Neuronal stem cell (in vitro differentiated cells): ENCODE measurements at regions not wholly inside any gene's neighbourhood (a gene's known extent, or its start where the extent isn't known, plus 50 kb on each side); places are given as distances from the start of the nearest gene placed in this dataset.

Experiments used
- DNase-seq: peaks from one replicate; pipeline ENCODE4 v3.0.0-alpha.2; 2013; ENCODE audit warnings: low spot score
- H2AFZ ChIP-seq: one replicate; pipeline ENCODE4 v1.6.1; 2013; ENCODE audit warnings: mild to moderate bottlenecking, low read length, inconsistent platforms
- H2AK5ac ChIP-seq: 2 replicates; pipeline ENCODE4 v1.6.1; 2013; ENCODE audit warnings: low read depth, mild to moderate bottlenecking, inconsistent platforms, low read length, moderate library complexity, mixed read lengths
- H2BK120ac ChIP-seq: 2 replicates; pipeline ENCODE4 v1.6.1; 2013; ENCODE audit warnings: low read depth, mild to moderate bottlenecking, inconsistent platforms, low read length, moderate library complexity, mixed read lengths
- H2BK12ac ChIP-seq: one replicate; pipeline ENCODE4 v1.6.1; 2013; ENCODE audit warnings: low read length, inconsistent platforms
- H2BK15ac ChIP-seq: 2 replicates; pipeline ENCODE4 v1.6.1; 2013; ENCODE audit warnings: mild to moderate bottlenecking, low read length, inconsistent platforms, mixed read lengths
- H2BK5ac ChIP-seq: one replicate; pipeline ENCODE4 v1.6.1; 2013; ENCODE audit warnings: inconsistent platforms, mild to moderate bottlenecking, low read length, moderate library complexity
- H3K14ac ChIP-seq: one replicate; pipeline ENCODE4 v1.6.1; 2013; ENCODE audit warnings: low read length, inconsistent platforms
- H3K18ac ChIP-seq: 2 replicates; pipeline ENCODE4 v1.6.1; 2013; ENCODE audit warnings: low read length, inconsistent platforms
- H3K23ac ChIP-seq: 2 replicates; pipeline ENCODE4 v1.6.1; 2013; ENCODE audit warnings: low read depth, mild to moderate bottlenecking, mixed read lengths, low read length, inconsistent platforms; ENCODE audit not compliant: poor library complexity
- H3K27ac ChIP-seq: replicated peaks from 3 replicates; pipeline ENCODE4 v1.5.1; 2013; ENCODE audit warnings: low read length, inconsistent platforms
- H3K27me3 ChIP-seq, 3 experiments: 2 replicates each; pipeline ENCODE4 v1.6.1; 2013; ENCODE audit warnings: low read length in 3 of 3, mild to moderate bottlenecking in 2 of 3, inconsistent platforms in 1 of 3, low read depth in 1 of 3, mixed read lengths in 1 of 3, moderate library complexity in 1 of 3; ENCODE audit not compliant: control insufficient read depth in 3 of 3, insufficient read depth in 3 of 3
- H3K36me3 ChIP-seq, 2 donors: replicated peaks in 1 of 2; 2 replicates each; pipeline ENCODE4 v1.6.1; 2013; ENCODE audit warnings: low read length in 2 of 2; ENCODE audit not compliant: control insufficient read depth in 2 of 2, insufficient read depth in 2 of 2
- H3K4ac ChIP-seq: 2 replicates; pipeline ENCODE4 v1.6.1; 2013; ENCODE audit warnings: inconsistent platforms, mild to moderate bottlenecking, low read length, moderate library complexity
- H3K4me1 ChIP-seq, 2 donors: 1 replicate in 1 of 2; 2 replicates in 1 of 2; pipeline ENCODE4 v1.6.1; 2013; ENCODE audit warnings: low read length in 2 of 2, low read depth in 1 of 2; ENCODE audit not compliant: control insufficient read depth in 2 of 2, insufficient read depth in 1 of 2
- H3K4me2 ChIP-seq: one replicate; pipeline ENCODE4 v1.6.1; 2013; ENCODE audit warnings: mild to moderate bottlenecking, low read length, inconsistent platforms; ENCODE audit not compliant: insufficient read depth, poor library complexity, severe bottlenecking
- H3K4me3 ChIP-seq, 2 donors: 2 replicates each; pipeline ENCODE4 v1.5.1; 2013; ENCODE audit warnings: low read length in 2 of 2, mild to moderate bottlenecking in 2 of 2, inconsistent platforms in 1 of 2, moderate library complexity in 1 of 2
- H3K79me1 ChIP-seq: one replicate; pipeline ENCODE4 v1.6.1; 2013; ENCODE audit warnings: low read depth, mild to moderate bottlenecking, inconsistent platforms, low read length, moderate library complexity
- H3K9ac ChIP-seq: one replicate; pipeline ENCODE4 v1.6.1; 2013; ENCODE audit warnings: mild to moderate bottlenecking, low read depth, low read length, inconsistent platforms; ENCODE audit not compliant: poor library complexity
- H3K9me3 ChIP-seq, 2 donors: replicated peaks in 1 of 2; 2 replicates each; pipeline versions ENCODE3 to v1.6.1; 2013; ENCODE audit warnings: low read length in 2 of 2, mild to moderate bottlenecking in 2 of 2, inconsistent platforms in 1 of 2, low read depth in 1 of 2, mixed read lengths in 1 of 2, moderate library complexity in 1 of 2; ENCODE audit not compliant: control insufficient read depth in 2 of 2, insufficient read depth in 1 of 2
- H4K8ac ChIP-seq: one replicate; pipeline ENCODE4 v1.6.1; 2013; ENCODE audit warnings: low read depth, mild to moderate bottlenecking, inconsistent platforms, low read length, moderate library complexity
- H4K91ac ChIP-seq: one replicate; pipeline ENCODE4 v1.6.1; 2013; ENCODE audit warnings: low read length, low read depth, mild to moderate bottlenecking, inconsistent platforms; ENCODE audit not compliant: poor library complexity
- WGBS, 2 donors: extraction: QIAGEN DNeasy Blood & Tissue Kit; methylation state at CpG; one replicate each; pipeline ENCODE4 v1.1.7; 2013; ENCODE audit warnings: missing lambda C conversion rate in 2 of 2, mixed read lengths in 1 of 2; ENCODE audit not compliant: insufficient read length in 2 of 2, insufficient replicate concordance in 1 of 2; ENCODE audit errors: extremely low coverage in 2 of 2; 5-methylcytosine and 5-hydroxymethylcytosine counted together

DNA sequence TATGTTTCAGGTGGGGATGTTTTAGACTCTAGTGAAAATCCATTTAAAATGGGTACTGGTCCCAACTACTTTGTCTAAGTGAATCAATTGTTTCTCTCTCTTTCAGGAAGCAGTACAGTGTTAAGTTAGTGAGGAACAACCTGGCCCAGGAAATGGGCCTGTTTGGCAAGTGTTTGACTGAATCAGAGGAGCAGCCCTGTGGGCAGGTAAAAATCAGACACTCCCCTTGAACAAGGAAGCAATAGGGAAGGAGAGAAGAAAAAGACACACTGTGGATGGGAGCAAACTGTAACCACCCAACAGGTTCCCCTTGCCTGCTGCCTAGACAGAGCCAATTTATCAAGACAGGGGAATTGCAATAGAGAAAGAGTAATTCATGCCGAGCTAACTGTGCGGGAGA lies 245.7 kb downstream of the C11orf87 start:
- no peaks in the 10 kb centered on the region for H3K36me3 ChIP-seq
- H3K4me1 ChIP-seq = no peaks in the 10 kb centered on the region
- no peak overlapping the region for H3K27ac ChIP-seq
- H2AFZ ChIP-seq = no peak overlapping the region
- no peak overlapping the region for H3K18ac ChIP-seq
- no peak overlapping the region for H2BK120ac ChIP-seq
- WGBS, 2 donors = no CpG with 5 or more reads among the region's 2 CpGs
- no peak overlapping the region for H2BK5ac ChIP-seq
- no peak overlapping the region for H3K4ac ChIP-seq
- no peak overlapping the region for H2BK15ac ChIP-seq
- H3K9me3 ChIP-seq = no peaks in the 10 kb centered on the region
- H4K8ac ChIP-seq = no peak overlapping the region
- no peak overlapping the region for H4K91ac ChIP-seq
- DNase-seq = no peak
- no peak overlapping the region for H2AK5ac ChIP-seq
- no peak overlapping the region for H3K4me2 ChIP-seq
- no peak overlapping the region for H2BK12ac ChIP-seq
- no peak overlapping the region for H3K4me3 ChIP-seq
- no peak overlapping the region for H3K9ac ChIP-seq
- H3K14ac ChIP-seq = no peak overlapping the region
- no peaks in the 10 kb centered on the region for H3K27me3 ChIP-seq
- no peaks in the 10 kb centered on the region for H3K79me1 ChIP-seq
- no peak overlapping the region for H3K23ac ChIP-seq

DNA sequence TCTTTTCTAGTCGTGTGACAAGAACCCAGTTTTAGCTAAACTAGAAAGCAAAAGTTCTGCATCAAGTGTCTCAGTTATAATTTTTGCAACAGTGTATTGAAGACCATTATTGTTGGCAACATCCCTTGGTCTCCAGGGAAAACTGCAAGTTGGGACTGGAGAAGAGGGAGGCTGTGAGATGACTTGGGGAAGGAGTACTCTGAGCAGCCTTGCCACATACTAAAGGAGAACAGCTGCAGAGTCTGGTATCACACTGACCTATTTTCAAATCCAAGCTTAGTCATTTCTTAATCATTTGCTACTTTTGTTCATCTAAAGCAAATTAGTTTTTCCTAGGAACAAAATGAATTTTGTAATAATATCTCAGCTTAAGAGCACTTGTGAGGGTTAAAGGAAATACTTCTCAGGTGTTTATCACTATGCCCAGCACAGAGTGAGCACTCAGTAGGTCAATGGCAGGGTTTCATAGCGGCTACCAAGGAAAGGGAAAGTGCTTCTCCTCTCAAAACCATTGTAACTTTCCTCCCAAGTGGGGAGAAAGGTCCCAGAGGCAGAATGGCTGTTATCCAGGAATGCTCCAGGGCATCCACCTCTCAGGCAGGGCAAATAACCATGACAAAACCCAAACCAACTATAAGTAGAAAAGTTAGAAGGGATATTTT lies 247.1 kb downstream of the C11orf87 start:
- Histone ChIP-seq H2AK5ac (no peak overlapping the region), H3K4me2 (no peak overlapping the region), H3K4me1 (no peaks in the 10 kb centered on the region), H2BK15ac (no peak overlapping the region), H4K91ac (no peak overlapping the region), H3K27me3 (no peaks in the 10 kb centered on the region), H3K36me3 (no peaks in the 10 kb centered on the region), H3K18ac (no peak overlapping the region), H3K9me3 (no peaks in the 10 kb centered on the region), H3K14ac (no peak overlapping the region), H2BK120ac (no peak overlapping the region), H4K8ac (no peak overlapping the region), H3K79me1 (no peaks in the 10 kb centered on the region), H3K4ac (no peak overlapping the region), H2BK12ac (no peak overlapping the region), H2AFZ (no peak overlapping the region), H3K27ac (no peak overlapping the region), H3K4me3 (no peak overlapping the region), H3K9ac (no peak overlapping the region), H3K23ac (no peak overlapping the region), H2BK5ac (no peak overlapping the region)
- WGBS, 2 donors = no CpG with 5 or more reads among the region's 2 CpGs
- DNase-seq = no peak

DNA sequence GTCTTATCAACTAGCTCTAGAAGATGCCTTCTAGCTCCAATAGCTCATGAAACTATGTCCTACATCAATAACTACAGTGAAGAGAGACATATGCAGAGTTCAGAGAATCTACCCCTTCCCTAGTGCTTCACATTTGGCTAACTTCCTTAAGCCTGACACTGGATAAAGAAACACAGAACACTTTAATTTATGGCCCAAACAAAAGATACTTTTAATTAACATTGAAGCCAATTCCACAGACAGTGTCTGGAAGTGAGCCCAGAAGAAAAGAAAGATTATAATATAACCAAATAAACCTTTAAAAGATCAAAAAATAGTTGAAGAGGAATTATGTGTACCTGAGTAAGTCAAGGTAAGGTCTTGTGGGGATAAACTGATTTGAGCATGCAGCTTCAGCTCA lies 255.2 kb downstream of the C11orf87 start:
- Histone ChIP-seq H2BK5ac (no peak overlapping the region), H3K4me3 (no peak overlapping the region), H2BK15ac (no peak overlapping the region), H4K8ac (no peak overlapping the region), H3K18ac (no peak overlapping the region), H2BK120ac (no peak overlapping the region), H3K23ac (no peak overlapping the region), H3K27me3 (no peaks in the 10 kb centered on the region), H2AK5ac (no peak overlapping the region), H3K9me3 (no peaks in the 10 kb centered on the region), H3K9ac (no peak overlapping the region), H3K14ac (no peak overlapping the region), H2AFZ (no peak overlapping the region), H3K4me2 (no peak overlapping the region), H3K36me3 (no peaks in the 10 kb centered on the region), H3K79me1 (no peaks in the 10 kb centered on the region), H3K4ac (no peak overlapping the region), H4K91ac (no peak overlapping the region), H3K4me1 (no peaks in the 10 kb centered on the region), H2BK12ac (no peak overlapping the region), H3K27ac (no peak overlapping the region)
- no peak for DNase-seq

DNA sequence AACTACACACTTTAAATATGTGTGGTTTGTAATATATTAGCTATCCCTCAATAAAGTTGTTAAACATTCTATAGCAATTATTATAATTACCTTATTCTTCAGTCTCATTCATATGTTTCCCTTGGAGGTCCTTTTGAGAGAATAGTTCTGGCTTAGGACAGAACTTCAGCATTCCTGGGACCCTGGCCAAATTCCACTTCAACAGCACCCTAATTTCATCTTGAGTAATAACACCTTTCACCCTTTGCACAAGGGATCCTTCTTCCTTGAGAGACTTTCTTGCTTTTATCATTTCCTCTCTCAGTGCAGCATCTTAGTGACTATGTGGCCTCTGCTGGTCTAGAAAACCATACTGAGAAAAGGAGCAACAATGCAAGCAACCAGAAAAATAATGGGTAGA lies 255.9 kb downstream of the C11orf87 start:
- no peaks in the 10 kb centered on the region for H3K27me3 ChIP-seq
- no peak overlapping the region for H3K27ac ChIP-seq
- no peak overlapping the region for H2BK15ac ChIP-seq
- H3K14ac ChIP-seq = no peak overlapping the region
- no peak overlapping the region for H3K4ac ChIP-seq
- no peak overlapping the region for H4K91ac ChIP-seq
- no peaks in the 10 kb centered on the region for H3K36me3 ChIP-seq
- no peaks in the 10 kb centered on the region for H3K79me1 ChIP-seq
- no peak overlapping the region for H2BK12ac ChIP-seq
- no peak overlapping the region for H3K18ac ChIP-seq
- H3K4me1 ChIP-seq = no peaks in the 10 kb centered on the region
- no peak overlapping the region for H2BK120ac ChIP-seq
- no peak overlapping the region for H3K4me2 ChIP-seq
- no peak overlapping the region for H3K9ac ChIP-seq
- H3K23ac ChIP-seq = no peak overlapping the region
- H2AFZ ChIP-seq = no peak overlapping the region
- H2BK5ac ChIP-seq = no peak overlapping the region
- no peak overlapping the region for H2AK5ac ChIP-seq
- no peaks in the 10 kb centered on the region for H3K9me3 ChIP-seq
- H4K8ac ChIP-seq = no peak overlapping the region
- H3K4me3 ChIP-seq = no peak overlapping the region
- DNase-seq = no peak
